ENCODE measurements at regions not wholly inside any gene's neighbourhood (a gene's known extent, or its start where the extent isn't known, plus 50 kb on each side); places are given as distances from the start of the nearest gene placed in this dataset.

GRCh38 chr1:71232166-71232763, 151.4 kb upstream of the ZRANB2 start:
- Histone ChIP-seq H3K4me1 (ENCODE audit: control insufficient read depth, insufficient read depth, low read length) (no peaks in the 10 kb centered on the region), H3K9me3 (ENCODE audit: control insufficient read depth, insufficient read depth, low read depth, low read length) (no peaks in the 10 kb centered on the region), H3K27ac (ENCODE audit: low read length) (no peak overlapping the region), H3K27me3 (ENCODE audit: control insufficient read depth, insufficient read depth, low read length) (no peaks in the 10 kb centered on the region), H3K36me3 (ENCODE audit: control insufficient read depth, insufficient read depth, low read length) (no peaks in the 10 kb centered on the region), H3K4me3 (ENCODE audit: low read depth in 2 of 2, low read length in 2 of 2) (no peak overlapping the region)
- ChIA-PET CTCF (no interaction called here), POLR2A (no interaction called here)
- no peak for ATAC-seq
- intact Hi-C loops (cut with micrococcal nuclease; ENCODE audit: unreplicated experiment) (no loop called here), in situ Hi-C loops (cut with HindIII; ENCODE audit: low pct_unique_long_range_greater_than_20kb, low sequenced_read_pairs) (no loop called here)
- TF ChIP-seq REST (IDR thresholded peaks at IDR 0.05; ENCODE audit: insufficient read depth in 1 of 2, low read depth in 2 of 2, low read length in 1 of 2), result no peak
- TF ChIP-seq SIN3A (IDR thresholded peaks at IDR 0.05; ENCODE audit: borderline replicate concordance, insufficient read depth, low read depth, low read length), result no peak
- no peak for TF ChIP-seq TCF7L2 (IDR thresholded peaks at IDR 0.05; ENCODE audit: low read depth, low read length)
- no peak for TF ChIP-seq POLR2AphosphoS5 (IDR thresholded peaks at IDR 0.05; ENCODE audit: low read depth, low read length)
- TF ChIP-seq, protein P1, sequence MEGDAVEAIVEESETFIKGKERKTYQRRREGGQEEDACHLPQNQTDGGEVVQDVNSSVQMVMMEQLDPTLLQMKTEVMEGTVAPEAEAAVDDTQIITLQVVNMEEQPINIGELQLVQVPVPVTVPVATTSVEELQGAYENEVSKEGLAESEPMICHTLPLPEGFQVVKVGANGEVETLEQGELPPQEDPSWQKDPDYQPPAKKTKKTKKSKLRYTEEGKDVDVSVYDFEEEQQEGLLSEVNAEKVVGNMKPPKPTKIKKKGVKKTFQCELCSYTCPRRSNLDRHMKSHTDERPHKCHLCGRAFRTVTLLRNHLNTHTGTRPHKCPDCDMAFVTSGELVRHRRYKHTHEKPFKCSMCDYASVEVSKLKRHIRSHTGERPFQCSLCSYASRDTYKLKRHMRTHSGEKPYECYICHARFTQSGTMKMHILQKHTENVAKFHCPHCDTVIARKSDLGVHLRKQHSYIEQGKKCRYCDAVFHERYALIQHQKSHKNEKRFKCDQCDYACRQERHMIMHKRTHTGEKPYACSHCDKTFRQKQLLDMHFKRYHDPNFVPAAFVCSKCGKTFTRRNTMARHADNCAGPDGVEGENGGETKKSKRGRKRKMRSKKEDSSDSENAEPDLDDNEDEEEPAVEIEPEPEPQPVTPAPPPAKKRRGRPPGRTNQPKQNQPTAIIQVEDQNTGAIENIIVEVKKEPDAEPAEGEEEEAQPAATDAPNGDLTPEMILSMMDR (IDR thresholded peaks at IDR 0.05), result no peak
- BruUV-seq (replicated peaks), result no TSS peak
- DNase-seq (ENCODE audit: low read depth, low spot score), result no peak

- Histone ChIP-seq H3K27ac (ENCODE audit: low read length) (no peak overlapping the region), H3K4me1 (ENCODE audit: control insufficient read depth, insufficient read depth, low read length) (no peaks in the 10 kb centered on the region), H3K27me3 (ENCODE audit: control insufficient read depth, insufficient read depth, low read length) (no peaks in the 10 kb centered on the region), H3K9me3 (ENCODE audit: control insufficient read depth, insufficient read depth, low read depth, low read length) (no peaks in the 10 kb centered on the region), H3K4me3 (ENCODE audit: low read depth in 2 of 2, low read length in 2 of 2) (no peak overlapping the region), H3K36me3 (ENCODE audit: control insufficient read depth, insufficient read depth, low read length) (no peaks in the 10 kb centered on the region)
- DNase-seq (ENCODE audit: low read depth, low spot score) (no peak), ATAC-seq (no peak)
- intact Hi-C loops (cut with micrococcal nuclease; ENCODE audit: unreplicated experiment), result no loop called here
- ChIA-PET POLR2A (no interaction called here), CTCF (no interaction called here)
- TF ChIP-seq TCF7L2 (IDR thresholded peaks at IDR 0.05; ENCODE audit: low read depth, low read length) (no peak), POLR2AphosphoS5 (IDR thresholded peaks at IDR 0.05; ENCODE audit: low read depth, low read length) (no peak), SIN3A (IDR thresholded peaks at IDR 0.05; ENCODE audit: borderline replicate concordance, insufficient read depth, low read depth, low read length) (no peak), REST (IDR thresholded peaks at IDR 0.05; ENCODE audit: insufficient read depth in 1 of 2, low read depth in 2 of 2, low read length in 1 of 2) (no peak)
- TF ChIP-seq, protein P1 (IDR thresholded peaks at IDR 0.05), result no peak
- in situ Hi-C loops (cut with HindIII; ENCODE audit: low pct_unique_long_range_greater_than_20kb, low sequenced_read_pairs), result no loop called here
- no TSS peak for BruUV-seq (replicated peaks)
These were observed 150.9 kb upstream of the ZRANB2 start for GRCh38 chr1:71231751-71232150.
